ENCODE measurements at regions not wholly inside any gene's neighbourhood (a gene's known extent, or its start where the extent isn't known, plus 50 kb on each side); places are given as distances from the start of the nearest gene placed in this dataset.

DNA sequence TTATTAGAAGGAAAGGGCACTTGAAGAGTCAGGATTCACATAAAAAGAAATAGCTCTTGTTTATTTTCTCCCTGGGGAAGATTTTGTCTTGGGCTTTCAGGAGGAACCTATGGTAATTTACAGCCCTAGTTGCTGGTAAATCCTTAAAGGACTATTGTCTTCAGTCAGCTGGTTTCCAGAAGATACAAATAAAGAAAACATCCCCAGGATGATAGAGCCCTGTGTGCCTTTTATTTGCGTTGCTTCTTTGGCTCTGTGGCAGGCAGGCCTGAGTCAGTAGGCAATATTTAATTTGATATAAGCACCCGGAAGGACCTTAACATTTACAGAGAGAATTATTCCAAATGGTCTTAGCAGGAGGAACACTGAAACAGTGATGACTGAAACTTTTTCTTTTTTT is 131.0 kb upstream of the SLC34A2 start:
- Histone ChIP-seq H3K27ac (ENCODE audit: low read depth, low read length) (peak overlapping the region; percentile 52), H3K9me3 (ENCODE audit: control insufficient read depth, insufficient read depth, low read length) (no peaks in the 10 kb centered on the region), H3K4me1 (ENCODE audit: control insufficient read depth, insufficient read depth, low read length) (peaks cover 16% of the 10 kb centered on the region), H3K27me3 (ENCODE audit: control insufficient read depth, insufficient read depth, low read length) (no peaks in the 10 kb centered on the region), H3K36me3 (ENCODE audit: control insufficient read depth, insufficient read depth, low read length) (no peaks in the 10 kb centered on the region), H3K4me3 (ENCODE audit: low read depth, low read length) (no peak overlapping the region)
- DNase-seq (ENCODE audit: low read depth in 4 of 6, low spot score in 6 of 6), result peak in 2 of 6 donors; percentile 49 to 63
- no CpG with 5 or more reads among the region's 2 CpGs for WGBS (ENCODE audit: insufficient coverage)

DNA sequence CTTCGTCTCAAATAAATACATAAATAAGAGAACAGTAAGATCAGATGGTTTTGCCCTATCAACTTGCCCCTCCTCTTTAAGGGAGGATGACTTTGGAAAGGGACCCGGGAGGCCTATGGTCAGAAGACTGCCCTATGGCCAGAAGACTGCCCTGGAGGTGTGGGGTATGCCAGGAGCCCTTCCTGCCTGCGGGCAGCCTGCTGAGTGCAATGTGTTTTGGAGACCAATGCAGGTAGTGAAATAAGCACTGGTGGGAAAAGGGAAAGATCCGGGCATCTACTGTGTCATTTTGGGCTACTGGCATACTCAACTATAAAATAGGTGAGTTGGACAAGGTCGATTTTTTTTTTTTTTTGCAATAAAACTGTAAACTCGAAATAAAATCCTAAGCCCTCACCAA is 129.8 kb upstream of the SLC34A2 start:
- WGBS (ENCODE audit: insufficient coverage), result 100% methylated on average over 1 of the region's 6 CpGs
- H3K36me3 ChIP-seq (ENCODE audit: control insufficient read depth, insufficient read depth, low read length), result no peaks in the 10 kb centered on the region
- DNase-seq (ENCODE audit: low read depth in 4 of 6, low spot score in 6 of 6), result no peak
- no peak overlapping the region for H3K4me3 ChIP-seq (ENCODE audit: low read depth, low read length)
- H3K4me1 ChIP-seq (ENCODE audit: control insufficient read depth, insufficient read depth, low read length), result peaks cover 16% of the 10 kb centered on the region
- peaks cover 2% of the 10 kb centered on the region for H3K27me3 ChIP-seq (ENCODE audit: control insufficient read depth, insufficient read depth, low read length)
- H3K27ac ChIP-seq (ENCODE audit: low read depth, low read length), result no peak overlapping the region
- H3K9me3 ChIP-seq (ENCODE audit: control insufficient read depth, insufficient read depth, low read length), result no peaks in the 10 kb centered on the region

DNA sequence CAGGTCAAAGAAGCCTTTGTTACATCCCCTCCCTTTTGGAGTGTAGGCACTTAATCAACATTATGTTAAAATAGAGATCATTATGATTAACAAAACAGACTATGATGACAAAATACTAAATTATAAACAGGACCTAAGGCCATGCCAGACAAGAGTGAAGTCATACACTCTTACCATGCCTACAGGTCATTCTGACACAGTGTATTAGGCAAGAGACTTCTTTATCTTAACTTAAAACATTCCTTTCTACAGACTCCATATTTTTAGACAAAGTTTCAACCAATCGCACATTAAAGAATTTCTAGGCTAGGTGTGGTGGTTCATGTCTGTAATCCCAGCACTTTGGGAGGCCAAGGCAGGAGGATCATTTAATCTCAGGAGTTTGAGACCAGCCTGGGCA is 128.6 kb upstream of the SLC34A2 start:
- DNase-seq (ENCODE audit: low read depth in 4 of 6, low spot score in 6 of 6), result no peak
- Histone ChIP-seq H3K27me3 (ENCODE audit: control insufficient read depth, insufficient read depth, low read length) (peaks cover 2% of the 10 kb centered on the region), H3K4me3 (ENCODE audit: low read depth, low read length) (no peak overlapping the region), H3K4me1 (ENCODE audit: control insufficient read depth, insufficient read depth, low read length) (peaks cover 16% of the 10 kb centered on the region), H3K27ac (ENCODE audit: low read depth, low read length) (no peak overlapping the region), H3K9me3 (ENCODE audit: control insufficient read depth, insufficient read depth, low read length) (no peaks in the 10 kb centered on the region), H3K36me3 (ENCODE audit: control insufficient read depth, insufficient read depth, low read length) (no peaks in the 10 kb centered on the region)
- WGBS (ENCODE audit: insufficient coverage), result no CpG with 5 or more reads among the region's 1 CpG

- Histone ChIP-seq H3K27me3 (ENCODE audit: control insufficient read depth, insufficient read depth, low read length) (peaks cover 2% of the 10 kb centered on the region), H3K9me3 (ENCODE audit: control insufficient read depth, insufficient read depth, low read length) (no peaks in the 10 kb centered on the region)
- WGBS (ENCODE audit: insufficient coverage), result 98% methylated on average over 11 of the region's 14 CpGs
These were observed 127.3 kb upstream of the SLC34A2 start for GRCh38 chr4:25528391-25528790.

GRCh38 chr4:25531272-25531671 is 124.4 kb upstream of the SLC34A2 start:
- no peak for DNase-seq (ENCODE audit: low read depth in 4 of 6, low spot score in 6 of 6)
- Histone ChIP-seq H3K36me3 (ENCODE audit: control insufficient read depth, insufficient read depth, low read length) (no peaks in the 10 kb centered on the region), H3K9me3 (ENCODE audit: control insufficient read depth, insufficient read depth, low read length) (no peaks in the 10 kb centered on the region), H3K27me3 (ENCODE audit: control insufficient read depth, insufficient read depth, low read length) (peaks cover 2% of the 10 kb centered on the region), H3K4me1 (ENCODE audit: control insufficient read depth, insufficient read depth, low read length) (no peaks in the 10 kb centered on the region), H3K27ac (ENCODE audit: low read depth, low read length) (no peak overlapping the region), H3K4me3 (ENCODE audit: low read depth, low read length) (no peak overlapping the region)

More at GRCh38 chr4:25528391-25528790, 127.3 kb upstream of the SLC34A2 start:
- H3K27ac ChIP-seq (ENCODE audit: low read depth, low read length), result no peak overlapping the region
- peaks cover 16% of the 10 kb centered on the region for H3K4me1 ChIP-seq (ENCODE audit: control insufficient read depth, insufficient read depth, low read length)
- H3K4me3 ChIP-seq (ENCODE audit: low read depth, low read length), result no peak overlapping the region
- no peaks in the 10 kb centered on the region for H3K36me3 ChIP-seq (ENCODE audit: control insufficient read depth, insufficient read depth, low read length)
- no peak for DNase-seq (ENCODE audit: low read depth in 4 of 6, low spot score in 6 of 6)

DNA sequence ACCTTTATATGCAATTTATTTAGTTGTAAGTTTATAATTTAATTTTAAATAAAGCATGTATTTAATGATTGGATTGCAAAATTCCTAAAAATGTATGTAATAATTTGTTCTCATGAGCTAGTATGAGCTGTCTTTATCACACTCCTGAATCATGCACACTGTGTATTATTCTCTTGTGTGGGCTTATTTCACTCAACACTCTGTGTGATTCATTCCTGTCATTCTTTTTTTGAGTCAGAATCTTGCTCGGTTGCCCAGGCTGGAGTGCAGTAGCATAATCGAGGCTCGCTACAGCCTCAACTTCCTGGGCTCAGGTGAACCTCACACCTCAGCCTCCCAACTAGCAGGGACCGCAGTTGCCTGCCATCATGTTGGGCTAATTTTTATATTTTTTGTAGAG is 123.1 kb upstream of the SLC34A2 start:
- Histone ChIP-seq H3K27ac (ENCODE audit: low read depth, low read length) (no peak overlapping the region), H3K4me1 (ENCODE audit: control insufficient read depth, insufficient read depth, low read length) (peaks cover 7% of the 10 kb centered on the region), H3K27me3 (ENCODE audit: control insufficient read depth, insufficient read depth, low read length) (peaks cover 2% of the 10 kb centered on the region), H3K4me3 (ENCODE audit: low read depth, low read length) (no peak overlapping the region), H3K36me3 (ENCODE audit: control insufficient read depth, insufficient read depth, low read length) (no peaks in the 10 kb centered on the region), H3K9me3 (ENCODE audit: control insufficient read depth, insufficient read depth, low read length) (no peaks in the 10 kb centered on the region)
- no peak for DNase-seq (ENCODE audit: low read depth in 4 of 6, low spot score in 6 of 6)
- 100% methylated on average over 1 of the region's 4 CpGs for WGBS (ENCODE audit: insufficient coverage)

GRCh38 chr4:25533256-25533655 is 122.4 kb upstream of the SLC34A2 start:
- Histone ChIP-seq H3K4me1 (ENCODE audit: control insufficient read depth, insufficient read depth, low read length) (peaks cover 7% of the 10 kb centered on the region), H3K36me3 (ENCODE audit: control insufficient read depth, insufficient read depth, low read length) (no peaks in the 10 kb centered on the region), H3K4me3 (ENCODE audit: low read depth, low read length) (no peak overlapping the region), H3K27me3 (ENCODE audit: control insufficient read depth, insufficient read depth, low read length) (peaks cover 2% of the 10 kb centered on the region), H3K9me3 (ENCODE audit: control insufficient read depth, insufficient read depth, low read length) (no peaks in the 10 kb centered on the region), H3K27ac (ENCODE audit: low read depth, low read length) (no peak overlapping the region)
- no CpG with 5 or more reads among the region's 3 CpGs for WGBS (ENCODE audit: insufficient coverage)
- DNase-seq (ENCODE audit: low read depth in 4 of 6, low spot score in 6 of 6), result no peak

DNA sequence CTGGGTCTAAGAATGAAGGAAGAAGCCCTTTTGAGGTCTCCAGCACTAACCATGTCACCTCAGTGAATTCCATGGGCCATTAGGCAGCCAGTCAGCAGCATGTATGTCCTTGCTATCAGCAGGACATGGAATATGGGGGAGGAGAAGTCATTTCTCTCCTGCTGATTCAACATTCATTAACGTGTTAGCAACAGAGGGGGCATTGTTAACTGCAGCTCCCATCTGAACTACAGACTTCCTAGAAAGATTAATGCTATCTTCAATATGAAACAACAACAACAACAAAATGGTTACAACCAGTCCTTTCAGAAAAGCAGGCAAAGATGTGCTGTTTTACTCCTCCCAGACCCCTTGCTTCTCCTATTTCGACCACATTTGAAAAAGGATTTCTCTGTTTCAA is 120.4 kb upstream of the SLC34A2 start:
- Histone ChIP-seq H3K27ac (ENCODE audit: low read depth, low read length) (peak overlapping the region; percentile 43), H3K36me3 (ENCODE audit: control insufficient read depth, insufficient read depth, low read length) (no peaks in the 10 kb centered on the region), H3K4me3 (ENCODE audit: low read depth, low read length) (no peak overlapping the region), H3K27me3 (ENCODE audit: control insufficient read depth, insufficient read depth, low read length) (no peaks in the 10 kb centered on the region), H3K4me1 (ENCODE audit: control insufficient read depth, insufficient read depth, low read length) (peaks cover 7% of the 10 kb centered on the region), H3K9me3 (ENCODE audit: control insufficient read depth, insufficient read depth, low read length) (no peaks in the 10 kb centered on the region)
- DNase-seq (ENCODE audit: low read depth in 4 of 6, low spot score in 6 of 6), result peak in 2 of 6 donors; percentile 50 to 78
- 30% methylated on average over 1 of the region's 2 CpGs for WGBS (ENCODE audit: insufficient coverage)

DNA sequence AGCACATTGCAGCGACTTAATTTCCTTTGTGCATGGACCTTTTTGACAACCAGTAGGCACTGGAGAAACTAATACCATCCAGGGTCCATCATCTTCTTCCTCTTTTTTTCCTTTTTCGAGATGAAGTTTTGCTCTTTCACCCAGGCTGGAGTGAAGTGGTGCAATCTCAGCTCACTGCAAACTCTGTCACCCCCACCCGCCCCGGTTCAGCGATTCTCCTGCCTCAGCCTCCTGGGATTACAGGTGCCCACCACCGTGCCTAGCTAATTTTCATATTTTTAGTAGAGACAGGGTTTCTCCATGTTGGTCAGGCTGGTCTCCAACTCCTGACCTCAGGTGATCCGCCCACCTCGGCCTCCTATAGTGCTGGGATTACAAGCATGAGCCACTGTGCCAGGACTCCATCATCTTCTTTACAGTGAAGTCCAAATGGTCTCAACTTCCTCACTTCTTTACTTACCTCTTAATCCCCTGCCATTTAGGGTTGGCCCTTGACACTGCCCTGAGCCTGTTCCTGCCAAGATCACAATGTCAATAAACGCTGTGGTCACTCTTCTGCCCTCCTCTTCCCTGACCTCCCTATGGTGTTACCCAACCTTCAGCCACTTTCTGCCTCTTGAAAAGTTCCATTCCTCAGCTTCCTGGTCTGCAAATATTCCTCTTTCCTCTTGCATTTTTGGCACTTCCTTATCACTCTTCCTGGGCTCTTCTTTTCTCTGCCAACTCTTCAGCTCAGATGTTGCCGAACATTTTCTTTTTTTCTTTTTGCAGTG is 119.8 kb upstream of the SLC34A2 start:
- no peak overlapping the region for H3K4me3 ChIP-seq (ENCODE audit: low read depth, low read length)
- no peaks in the 10 kb centered on the region for H3K36me3 ChIP-seq (ENCODE audit: control insufficient read depth, insufficient read depth, low read length)
- DNase-seq (ENCODE audit: low read depth in 4 of 6, low spot score in 6 of 6), result no peak
- H3K9me3 ChIP-seq (ENCODE audit: control insufficient read depth, insufficient read depth, low read length), result no peaks in the 10 kb centered on the region
- no peaks in the 10 kb centered on the region for H3K27me3 ChIP-seq (ENCODE audit: control insufficient read depth, insufficient read depth, low read length)
- WGBS (ENCODE audit: insufficient coverage), result 68% methylated on average over 5 of the region's 10 CpGs
- H3K27ac ChIP-seq (ENCODE audit: low read depth, low read length), result peak overlapping the region; percentile 43
- H3K4me1 ChIP-seq (ENCODE audit: control insufficient read depth, insufficient read depth, low read length), result peaks cover 7% of the 10 kb centered on the region

DNA sequence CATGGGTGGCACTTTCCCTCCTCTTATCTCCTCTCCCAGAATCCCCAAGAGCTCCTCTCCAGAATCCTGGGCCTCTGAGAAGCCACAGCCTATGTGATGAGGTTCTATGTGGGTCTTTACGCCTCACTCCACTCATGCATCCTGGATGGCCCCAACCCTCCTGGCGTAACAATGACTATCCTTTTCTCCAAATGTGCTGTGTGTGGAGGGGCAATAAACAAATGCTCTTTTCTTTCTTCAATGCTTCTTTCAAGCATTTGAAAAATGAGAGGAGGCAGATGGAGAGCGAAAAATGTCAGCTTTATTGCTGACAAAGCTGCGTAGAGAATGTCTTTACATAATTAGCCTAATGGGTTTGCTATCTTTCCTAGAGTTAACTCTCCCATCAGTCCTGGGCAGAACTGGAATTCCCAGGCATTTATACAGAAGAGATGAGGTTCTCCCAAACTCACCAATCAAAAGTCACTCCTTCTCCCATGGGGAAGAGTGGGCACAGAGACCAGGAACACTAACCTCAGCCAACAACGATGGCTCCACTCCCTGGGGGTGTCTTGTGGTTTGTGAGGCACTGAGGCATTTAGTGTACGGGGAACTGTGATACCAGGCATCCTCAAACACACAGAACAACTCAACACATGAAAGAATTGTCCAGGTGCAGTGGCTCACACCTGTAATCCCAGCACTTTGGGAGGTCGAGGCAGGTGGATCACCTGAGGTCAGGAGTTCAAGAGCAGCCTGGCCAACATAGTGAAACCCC is 118.9 kb upstream of the SLC34A2 start:
- H3K9me3 ChIP-seq (ENCODE audit: control insufficient read depth, insufficient read depth, low read length), result no peaks in the 10 kb centered on the region

More for the DNA sequence above, 118.9 kb upstream of the SLC34A2 start:
- Histone ChIP-seq H3K27ac (ENCODE audit: low read depth, low read length) (peak overlapping the region; percentile 43), H3K36me3 (ENCODE audit: control insufficient read depth, insufficient read depth, low read length) (no peaks in the 10 kb centered on the region), H3K27me3 (ENCODE audit: control insufficient read depth, insufficient read depth, low read length) (no peaks in the 10 kb centered on the region), H3K4me3 (ENCODE audit: low read depth, low read length) (no peak overlapping the region), H3K4me1 (ENCODE audit: control insufficient read depth, insufficient read depth, low read length) (peaks cover 7% of the 10 kb centered on the region)
- DNase-seq (ENCODE audit: low read depth in 4 of 6, low spot score in 6 of 6), result peak in 1 of 6 donors; percentile 24
- WGBS (ENCODE audit: insufficient coverage), result 58% methylated on average over 2 of the region's 7 CpGs

All from spinal cord (tissue), 9 donors.